HepG2 (cell line): ENCODE measurements at regions not wholly inside any gene's neighbourhood (a gene's known extent, or its start where the extent isn't known, plus 50 kb on each side); places are given as distances from the start of the nearest gene placed in this dataset.

ENCODE experiments used
- CEBPB ChIP-seq: IDR thresholded peaks from 2 replicates; pipeline ENCODE4 v1.6.1; 2011; ENCODE audit warnings: low read depth, low read length, improper control_type of control experiment, borderline replicate concordance
- NR2C2 ChIP-seq: sonication (generic); formaldehyde crosslinking; IDR thresholded peaks from 2 replicates; pipeline ENCODE4 v1.4.0; 2020; ENCODE audit warnings: missing genetic modification reagents, mild to moderate bottlenecking, moderate library complexity, borderline replicate concordance
- RBM39 ChIP-seq: fragments of 200-400 bp; formaldehyde crosslinking; IDR thresholded peaks from one replicate; pipeline ENCODE4 v1.6.1; 2018; ENCODE audit warnings: antibody characterized with exemption, mild to moderate bottlenecking, low read depth, low read length; ENCODE audit not compliant: poor library complexity, severe bottlenecking
- SETDB1 ChIP-seq: sonication (generic); formaldehyde crosslinking; IDR thresholded peaks from 2 replicates; pipeline ENCODE4 v1.5.1; 2020; ENCODE audit warnings: missing genetic modification reagents, mild to moderate bottlenecking, borderline replicate concordance
- TF ChIP-seq, protein P1 (sequence below): sonication (generic); formaldehyde crosslinking; IDR thresholded peaks from 2 replicates; pipeline ENCODE4 v1.4.0; 2020; ENCODE audit warnings: mild to moderate bottlenecking, missing genetic modification reagents
- TF ChIP-seq, protein P2 (sequence below): IDR thresholded peaks from 2 replicates; pipeline ENCODE4 v1.6.1; 2016; ENCODE audit warnings: low read depth, borderline replicate concordance

- TF ChIP-seq SETDB1 (CRISPR knock-in tag) (no peak), CEBPB (peak; percentile 54), RBM39 (no peak), NR2C2 (CRISPR knock-in tag) (no peak)
- TF ChIP-seq, protein P1, sequence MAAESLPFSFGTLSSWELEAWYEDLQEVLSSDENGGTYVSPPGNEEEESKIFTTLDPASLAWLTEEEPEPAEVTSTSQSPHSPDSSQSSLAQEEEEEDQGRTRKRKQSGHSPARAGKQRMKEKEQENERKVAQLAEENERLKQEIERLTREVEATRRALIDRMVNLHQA = no peak
- TF ChIP-seq, protein P2, sequence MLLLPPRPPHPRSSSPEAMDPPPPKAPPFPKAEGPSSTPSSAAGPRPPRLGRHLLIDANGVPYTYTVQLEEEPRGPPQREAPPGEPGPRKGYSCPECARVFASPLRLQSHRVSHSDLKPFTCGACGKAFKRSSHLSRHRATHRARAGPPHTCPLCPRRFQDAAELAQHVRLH (CRISPR knock-in tag) = no peak
Measured at GRCh38 chr6:28803337-28803709, 120.5 kb downstream of the TRIM27 start.
